Neural cell (in vitro differentiated cells): ENCODE measurements at regions not wholly inside any gene's neighbourhood (a gene's known extent, or its start where the extent isn't known, plus 50 kb on each side); places are given as distances from the start of the nearest gene placed in this dataset.

Experiments used
- H2AFZ ChIP-seq: fragments of 200-600, 300-800 bp; sonication (generic), shearing (Covaris generic); 2 replicates; pipeline ENCODE4 v1.6.0; 2014; ENCODE audit warnings: low read depth, mild to moderate bottlenecking, antibody characterized with exemption, low read length, moderate library complexity
- H3F3A ChIP-seq: fragments of 200-600 bp; shearing (Covaris generic); 2 replicates; pipeline ENCODE4 v1.6.1; 2016; ENCODE audit warnings: mild to moderate bottlenecking, moderate library complexity, mixed read lengths, antibody characterized with exemption, low read length; ENCODE audit not compliant: insufficient read depth, poor library complexity, severe bottlenecking
- H3K27ac ChIP-seq: fragments of 200-600, 300-800 bp; sonication (generic), shearing (Covaris generic); 2 replicates; pipeline ENCODE4 v1.5.1; 2014; ENCODE audit warnings: mild to moderate bottlenecking, low read length, moderate library complexity
- H3K27me3 ChIP-seq: fragments of 300-800, 200-600 bp; sonication (generic), shearing (Covaris generic); 2 replicates; pipeline ENCODE4 v1.6.0; 2014; ENCODE audit warnings: mild to moderate bottlenecking, low read depth, low read length, moderate library complexity; ENCODE audit not compliant: insufficient read depth
- H3K36me3 ChIP-seq: fragments of 300-800, 200-600 bp; sonication (generic), shearing (Covaris generic); 2 replicates; pipeline ENCODE4 v1.5.1; 2014; ENCODE audit warnings: mild to moderate bottlenecking, antibody characterized with exemption, low read length, moderate library complexity; ENCODE audit not compliant: insufficient read depth
- H3K4me2 ChIP-seq: fragments of 300-800, 200-600 bp; sonication (generic), shearing (Covaris generic); 2 replicates; pipeline ENCODE4 v1.6.0; 2014; ENCODE audit warnings: mild to moderate bottlenecking, low read length
- H3K4me3 ChIP-seq: fragments of 300-800, 200-600 bp; sonication (generic), shearing (Covaris generic); 2 replicates; pipeline ENCODE4 v1.5.1; 2014; ENCODE audit warnings: mild to moderate bottlenecking, low read length, moderate library complexity
- H3K79me2 ChIP-seq: fragments of 200-600 bp; shearing (Covaris generic); replicated peaks from 2 replicates; pipeline ENCODE4 v1.6.0; 2014; ENCODE audit warnings: mild to moderate bottlenecking, low read length, moderate library complexity; ENCODE audit not compliant: insufficient read depth
- H3K9ac ChIP-seq: fragments of 300-800, 200-600 bp; sonication (generic), shearing (Covaris generic); 2 replicates; pipeline ENCODE4 v1.6.1; 2016; ENCODE audit warnings: mild to moderate bottlenecking, low read length, mixed read lengths
- H3K9me2 ChIP-seq: fragments of 200-600 bp; shearing (Covaris generic); 2 replicates; pipeline ENCODE4 v1.6.1; 2016; ENCODE audit warnings: mild to moderate bottlenecking, low read length, mixed read lengths; ENCODE audit not compliant: insufficient read depth
- H3K9me3 ChIP-seq: fragments of 200-600, 300-800 bp; sonication (generic), shearing (Covaris generic); 2 replicates; pipeline ENCODE4 v1.6.1; 2016; ENCODE audit warnings: mild to moderate bottlenecking, mixed run types, low read length, moderate library complexity, mixed read lengths
- H4K20me1 ChIP-seq: fragments of 200-600 bp; shearing (Covaris generic); 2 replicates; pipeline ENCODE4 v1.6.1; 2016; ENCODE audit warnings: mild to moderate bottlenecking, mixed run types; ENCODE audit not compliant: insufficient read depth
- CTCF ChIP-seq: fragments of 450-650 bp; IDR thresholded peaks from 2 replicates; pipeline ENCODE4 v1.5.1; 2014; ENCODE audit warnings: antibody characterized with exemption, mild to moderate bottlenecking, moderate library complexity; ENCODE audit not compliant: poor library complexity, severe bottlenecking
- EP300 ChIP-seq: fragments of 450-650 bp; conservative IDR thresholded peaks from 2 replicates; pipeline ENCODE4 v1.6.1; 2014; ENCODE audit warnings: antibody characterized with exemption, mild to moderate bottlenecking, moderate library complexity; ENCODE audit not compliant: poor library complexity, severe bottlenecking
- EZH2 ChIP-seq: fragments of 200-600, 300-800 bp; shearing (Covaris generic), sonication (generic); IDR thresholded peaks from 2 replicates; pipeline ENCODE4 v1.6.1; 2014; ENCODE audit warnings: antibody characterized with exemption, low read length, borderline replicate concordance, mild to moderate bottlenecking; ENCODE audit not compliant: insufficient read depth, poor library complexity, severe bottlenecking
- MXI1 ChIP-seq: fragments of 450-650 bp; conservative IDR thresholded peaks from 2 replicates; pipeline ENCODE4 v1.6.1; 2014; ENCODE audit warnings: antibody characterized with exemption, mild to moderate bottlenecking; ENCODE audit not compliant: poor library complexity, severe bottlenecking
- POLR2AphosphoS5 ChIP-seq: IDR thresholded peaks from 2 replicates; pipeline ENCODE4 v1.6.1; 2012
- RAD21 ChIP-seq: fragments of 450-650 bp; conservative IDR thresholded peaks from 2 replicates; pipeline ENCODE4 v1.6.1; 2014; ENCODE audit warnings: antibody characterized with exemption, mild to moderate bottlenecking, moderate library complexity
- REST ChIP-seq: IDR thresholded peaks from 2 replicates; pipeline ENCODE4 v1.6.1; 2012; ENCODE audit warnings: borderline replicate concordance
- SMC3 ChIP-seq: fragments of 450-650 bp; conservative IDR thresholded peaks from 2 replicates; pipeline ENCODE4 v1.6.1; 2014; ENCODE audit warnings: antibody characterized with exemption, mild to moderate bottlenecking, moderate library complexity; ENCODE audit not compliant: poor library complexity
- TAF1 ChIP-seq: IDR thresholded peaks from 2 replicates; pipeline ENCODE4 v1.6.1; 2012; ENCODE audit warnings: low read depth

GRCh38 chr1:233805786-233806185 lies 98.7 kb upstream of the SLC35F3 start:
- H3K79me2 ChIP-seq = no peaks in the 10 kb centered on the region
- H3K9ac ChIP-seq = no peak overlapping the region
- H3K27ac ChIP-seq = no peak overlapping the region
- H3K36me3 ChIP-seq = no peaks in the 10 kb centered on the region
- H2AFZ ChIP-seq = no peak overlapping the region
- H3K9me3 ChIP-seq = no peaks in the 10 kb centered on the region
- no peaks in the 10 kb centered on the region for H3K27me3 ChIP-seq
- H3F3A ChIP-seq = no peaks in the 10 kb centered on the region
- H3K4me3 ChIP-seq = no peak overlapping the region
- TF ChIP-seq POLR2AphosphoS5 = no peak
- H3K4me2 ChIP-seq = no peak overlapping the region
- no peaks in the 10 kb centered on the region for H3K9me2 ChIP-seq
- H4K20me1 ChIP-seq = no peaks in the 10 kb centered on the region

GRCh38 chr1:233815357-233815756 lies 89.1 kb upstream of the SLC35F3 start:
- no peaks in the 10 kb centered on the region for H3K27me3 ChIP-seq
- no peak overlapping the region for H3K9ac ChIP-seq
- no peak overlapping the region for H3K4me3 ChIP-seq
- H3K9me3 ChIP-seq = peaks cover 2% of the 10 kb centered on the region
- TF ChIP-seq EP300 (no peak), TAF1 (no peak)
- H3K9me2 ChIP-seq = no peaks in the 10 kb centered on the region
- H3F3A ChIP-seq = no peaks in the 10 kb centered on the region
- no peaks in the 10 kb centered on the region for H4K20me1 ChIP-seq
- H3K36me3 ChIP-seq = no peaks in the 10 kb centered on the region
- H3K27ac ChIP-seq = no peak overlapping the region
- H2AFZ ChIP-seq = no peak overlapping the region
- H3K4me2 ChIP-seq = no peak overlapping the region
- H3K79me2 ChIP-seq = no peaks in the 10 kb centered on the region

- H3F3A ChIP-seq = no peaks in the 10 kb centered on the region
- no peak overlapping the region for H3K4me2 ChIP-seq
- no peak overlapping the region for H3K9ac ChIP-seq
- H2AFZ ChIP-seq = no peak overlapping the region
- peaks cover 2% of the 10 kb centered on the region for H3K9me3 ChIP-seq
- no peaks in the 10 kb centered on the region for H4K20me1 ChIP-seq
- TF ChIP-seq MXI1 = no peak
- no peak for TF ChIP-seq CTCF
- TF ChIP-seq TAF1 = no peak
- TF ChIP-seq EP300 = no peak
- no peak for TF ChIP-seq RAD21
- no peak overlapping the region for H3K4me3 ChIP-seq
- no peaks in the 10 kb centered on the region for H3K36me3 ChIP-seq
- no peaks in the 10 kb centered on the region for H3K79me2 ChIP-seq
- no peaks in the 10 kb centered on the region for H3K9me2 ChIP-seq
- no peaks in the 10 kb centered on the region for H3K27me3 ChIP-seq
- H3K27ac ChIP-seq = no peak overlapping the region
Observed at GRCh38 chr1:233815865-233816264, 88.6 kb upstream of the SLC35F3 start.

GRCh38 chr1:233816348-233816747 lies 88.1 kb upstream of the SLC35F3 start:
- H3K9me3 ChIP-seq = peaks cover 2% of the 10 kb centered on the region
- no peak overlapping the region for H3K4me3 ChIP-seq
- no peaks in the 10 kb centered on the region for H3K9me2 ChIP-seq
- no peaks in the 10 kb centered on the region for H3K79me2 ChIP-seq
- H3K9ac ChIP-seq = no peak overlapping the region
- no peak overlapping the region for H3K27ac ChIP-seq
- TF ChIP-seq RAD21 (no peak), REST (no peak), TAF1 (no peak), CTCF (no peak), POLR2AphosphoS5 (no peak), MXI1 (no peak), SMC3 (no peak), EZH2 (no peak), EP300 (no peak)
- no peaks in the 10 kb centered on the region for H3F3A ChIP-seq
- no peak overlapping the region for H3K4me2 ChIP-seq
- no peaks in the 10 kb centered on the region for H3K27me3 ChIP-seq
- no peaks in the 10 kb centered on the region for H3K36me3 ChIP-seq
- H4K20me1 ChIP-seq = no peaks in the 10 kb centered on the region
- no peak overlapping the region for H2AFZ ChIP-seq
